DND-41 (cell line): ENCODE measurements at regions not wholly inside any gene's neighbourhood (a gene's known extent, or its start where the extent isn't known, plus 50 kb on each side); places are given as distances from the start of the nearest gene placed in this dataset.

Experiments used
- ATAC-seq: fragments of 200-7000 bp; cut with Tn5 transposase; 3 replicates; pipeline ENCODE4 v1.9.1; 2021; ENCODE audit warnings: low read depth; ENCODE audit not compliant: insufficient read depth
- DNase-seq: peaks from one replicate; pipeline ENCODE4 v3.0.0-alpha.2; 2020
- H2AFZ ChIP-seq: 2 replicates; pipeline ENCODE4 v1.6.0; 2012; ENCODE audit warnings: low read depth, low read length
- H3K27ac ChIP-seq: 2 replicates; pipeline ENCODE4 v1.5.1; 2012; ENCODE audit warnings: low read length, inconsistent platforms
- H3K27me3 ChIP-seq: fragments of 200-600 bp; sonication (generic); 2 replicates; pipeline ENCODE4 v1.6.0; 2012; ENCODE audit warnings: low read length, mild to moderate bottlenecking, inconsistent platforms; ENCODE audit not compliant: insufficient read depth, poor library complexity
- H3K36me3 ChIP-seq: 2 replicates; pipeline ENCODE4 v1.5.1; 2012; ENCODE audit warnings: low read length, inconsistent platforms; ENCODE audit not compliant: insufficient read depth
- H3K4me1 ChIP-seq: 2 replicates; pipeline ENCODE4 v1.5.1; 2012; ENCODE audit warnings: mild to moderate bottlenecking, low read length; ENCODE audit not compliant: insufficient read depth
- H3K4me2 ChIP-seq: 2 replicates; pipeline ENCODE4 v1.6.0; 2012; ENCODE audit warnings: mild to moderate bottlenecking, moderate library complexity, low read length, inconsistent platforms; ENCODE audit not compliant: insufficient read depth
- H3K4me3 ChIP-seq, 2 experiments: fragments of 200-600 bp in 1 of 2; shearing (Covaris generic) in 1 of 2; 2 replicates each; pipeline ENCODE4 v1.5.1; 2012 to 2016; ENCODE audit warnings: inconsistent platforms in 2 of 2, low read length in 2 of 2, mild to moderate bottlenecking in 2 of 2, low read depth in 1 of 2, moderate library complexity in 1 of 2
- H3K79me2 ChIP-seq: 2 replicates; pipeline ENCODE4 v1.6.0; 2012; ENCODE audit warnings: low read length, inconsistent platforms; ENCODE audit not compliant: insufficient read depth
- H3K9ac ChIP-seq: 2 replicates; pipeline ENCODE4 v1.6.0; 2012; ENCODE audit warnings: low read depth, mild to moderate bottlenecking, inconsistent platforms, low read length, moderate library complexity
- H3K9me3 ChIP-seq: 2 replicates; pipeline ENCODE4 v1.5.1; 2012; ENCODE audit warnings: low read length, moderate library complexity, mild to moderate bottlenecking, inconsistent platforms; ENCODE audit not compliant: insufficient read depth, severe bottlenecking
- H4K20me1 ChIP-seq: 2 replicates; pipeline ENCODE4 v1.6.0; 2012; ENCODE audit warnings: low read length; ENCODE audit not compliant: insufficient read depth
- CTCF ChIP-seq: IDR thresholded peaks from 2 replicates; pipeline ENCODE4 v1.5.1; 2012; ENCODE audit warnings: borderline replicate concordance, low read length, moderate library complexity, mild to moderate bottlenecking; ENCODE audit not compliant: poor library complexity, severe bottlenecking; ENCODE audit errors: extremely low read depth
- EZH2 ChIP-seq: IDR thresholded peaks from 3 replicates; pipeline ENCODE4 v1.6.1; 2012; ENCODE audit warnings: borderline replicate concordance, low read depth, mild to moderate bottlenecking, moderate library complexity, low read length, inconsistent platforms; ENCODE audit not compliant: severe bottlenecking

DNA sequence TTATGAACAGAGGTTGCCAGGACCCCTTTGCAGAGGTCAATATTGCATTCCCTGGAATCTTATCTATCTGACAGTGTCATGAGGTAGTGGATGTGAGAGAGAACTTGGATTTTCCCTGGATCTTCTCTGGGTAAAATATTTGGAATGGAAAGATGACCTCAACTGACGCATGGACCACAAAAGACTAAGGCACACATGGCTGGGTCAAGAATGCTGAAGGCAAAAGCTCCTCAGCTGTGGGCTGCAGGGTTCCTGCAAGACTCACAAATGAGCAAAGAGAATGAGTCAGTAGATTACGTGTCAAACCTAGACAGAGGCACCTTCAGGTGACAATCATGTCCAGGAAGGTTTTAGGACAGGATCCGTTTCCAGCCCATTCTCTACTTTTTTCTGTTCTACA is 484.0 kb downstream of the C6orf118 start:
- DNase-seq: no peak
- no peaks in the 10 kb centered on the region for H3K36me3 ChIP-seq
- ATAC-seq: no peak
- TF ChIP-seq EZH2 (no peak), CTCF (no peak)
- H3K4me1 ChIP-seq: no peaks in the 10 kb centered on the region
- no peak overlapping the region for H3K9ac ChIP-seq
- no peak overlapping the region for H2AFZ ChIP-seq
- H4K20me1 ChIP-seq: no peaks in the 10 kb centered on the region
- no peaks in the 10 kb centered on the region for H3K27me3 ChIP-seq
- H3K9me3 ChIP-seq: no peaks in the 10 kb centered on the region
- H3K79me2 ChIP-seq: no peaks in the 10 kb centered on the region
- no peak overlapping the region for H3K4me3 ChIP-seq
- no peak overlapping the region for H3K4me2 ChIP-seq
- no peak overlapping the region for H3K27ac ChIP-seq

GRCh38 chr6:164817662-164818061 is 491.7 kb downstream of the C6orf118 start:
- Histone ChIP-seq H2AFZ (no peak overlapping the region), H3K9ac (no peak overlapping the region)
- ATAC-seq: no peak

DNA sequence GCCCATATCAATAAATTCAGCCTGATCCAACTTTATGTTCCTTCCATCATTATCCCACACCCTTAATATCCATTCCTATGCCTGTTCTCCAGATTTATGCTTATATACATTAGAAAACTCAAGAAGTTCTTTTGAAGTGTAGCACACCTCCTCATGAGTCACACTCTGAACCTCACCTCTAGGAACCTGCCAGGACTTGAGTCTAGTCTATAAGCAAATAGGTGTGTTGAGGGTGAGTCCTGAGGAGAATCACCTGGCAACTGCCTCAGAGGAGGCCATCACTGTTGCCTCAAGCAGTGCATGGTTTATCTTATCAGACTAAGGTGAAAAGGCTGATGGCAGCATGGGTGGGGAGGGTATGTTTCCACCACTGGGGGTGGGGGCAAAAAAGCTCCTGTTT is 496.7 kb downstream of the C6orf118 start:
- no peak for TF ChIP-seq EZH2
- no peak for TF ChIP-seq CTCF
- Histone ChIP-seq H4K20me1 (no peaks in the 10 kb centered on the region), H2AFZ (no peak overlapping the region), H3K79me2 (no peaks in the 10 kb centered on the region), H3K9ac (no peak overlapping the region), H3K36me3 (no peaks in the 10 kb centered on the region), H3K4me2 (no peak overlapping the region), H3K4me3 (no peak overlapping the region), H3K27ac (no peak overlapping the region), H3K4me1 (no peaks in the 10 kb centered on the region), H3K9me3 (no peaks in the 10 kb centered on the region), H3K27me3 (no peaks in the 10 kb centered on the region)
- ATAC-seq (no peak), DNase-seq (no peak)

More at GRCh38 chr6:164817662-164818061, 491.7 kb downstream of the C6orf118 start:
- H3K27me3 ChIP-seq: no peaks in the 10 kb centered on the region
- no peaks in the 10 kb centered on the region for H3K79me2 ChIP-seq
- no peaks in the 10 kb centered on the region for H3K4me1 ChIP-seq
- no peak overlapping the region for H3K4me3 ChIP-seq
- H3K36me3 ChIP-seq: no peaks in the 10 kb centered on the region
- DNase-seq: no peak
- no peak overlapping the region for H3K27ac ChIP-seq
- H4K20me1 ChIP-seq: no peaks in the 10 kb centered on the region
- no peak for TF ChIP-seq EZH2
- no peak for TF ChIP-seq CTCF
- H3K9me3 ChIP-seq: no peaks in the 10 kb centered on the region
- H3K4me2 ChIP-seq: no peak overlapping the region

- Histone ChIP-seq H3K9me3 (peaks cover 8% of the 10 kb centered on the region), H3K4me1 (no peaks in the 10 kb centered on the region), H3K36me3 (no peaks in the 10 kb centered on the region), H3K4me2 (no peak overlapping the region), H3K4me3 (no peak overlapping the region), H2AFZ (no peak overlapping the region), H3K9ac (no peak overlapping the region), H3K27me3 (no peaks in the 10 kb centered on the region), H3K27ac (no peak overlapping the region), H4K20me1 (no peaks in the 10 kb centered on the region), H3K79me2 (no peaks in the 10 kb centered on the region)
- DNase-seq (no peak), ATAC-seq (no peak)
- TF ChIP-seq CTCF: no peak
- no peak for TF ChIP-seq EZH2
Measured at GRCh38 chr6:164807125-164807524, 502.3 kb downstream of the C6orf118 start.
